Heart right ventricle (tissue), 16 donors: ENCODE measurements at regions not wholly inside any gene's neighbourhood (a gene's known extent, or its start where the extent isn't known, plus 50 kb on each side); places are given as distances from the start of the nearest gene placed in this dataset.
"Not testable (repeated sequence)": the region's sequence is repeated elsewhere in the genome, so short reads cannot be mapped to it uniquely, and the experiment has no call there.

Source experiments
- ATAC-seq, 8 donors: fragments of 200-7000 bp; cut with Tn5 transposase; one replicate each; pipeline ENCODE4 v1.9.1; 2020; ENCODE audit warnings: mild to moderate bottlenecking in 8 of 8, moderate library complexity in 8 of 8, moderate number of reproducible peaks in 1 of 8
- DNase-seq, 2 donors: peaks; one replicate each; pipeline ENCODE4 v3.0.0-alpha.2; 2020
- H3K27ac ChIP-seq, 10 donors: fragments of 200-600 bp; sonication (generic) in 2 of 10; one replicate each; pipeline versions ENCODE4 v1.5.0 to v1.8.0; 2020 to 2022; ENCODE audit warnings: mild to moderate bottlenecking in 3 of 10
- H3K27me3 ChIP-seq, 7 donors: fragments of 200-600 bp; one replicate each; pipeline ENCODE4 v1.8.0; 2021 to 2022; ENCODE audit warnings: mild to moderate bottlenecking in 2 of 7
- H3K36me3 ChIP-seq, 9 donors: fragments of 200-600 bp; sonication (generic) in 1 of 9; one replicate each; pipeline versions ENCODE4 v1.5.0 to v1.8.0; 2020 to 2022; ENCODE audit warnings: mild to moderate bottlenecking in 2 of 9
- H3K4me1 ChIP-seq, 9 donors: fragments of 200-600 bp; sonication (generic) in 1 of 9; one replicate each; pipeline versions ENCODE4 v1.5.0 to v1.8.0; 2020 to 2022; ENCODE audit warnings: mild to moderate bottlenecking in 4 of 9
- H3K4me3 ChIP-seq, 10 donors: fragments of 200-600 bp; sonication (generic) in 2 of 10; one replicate each; pipeline versions ENCODE4 v1.5.0 to v1.8.0; 2020 to 2022; ENCODE audit warnings: mild to moderate bottlenecking in 7 of 10, moderate library complexity in 2 of 10
- H3K9me3 ChIP-seq, 11 donors: fragments of 200-600 bp in 10 of 11; sonication (generic) in 2 of 11; one replicate each; pipeline versions ENCODE4 v1.5.0 to v1.8.0; 2013 to 2022; ENCODE audit warnings: mild to moderate bottlenecking in 2 of 11, control low read depth in 1 of 11, moderate library complexity in 1 of 11
- CTCF ChIP-seq, 9 donors: fragments of 200-600 bp; sonication (generic) in 2 of 9; IDR thresholded peaks; one replicate each; pipeline versions ENCODE4 v1.5.0 to v1.8.0; 2021 to 2022; ENCODE audit warnings: antibody characterized with exemption in 9 of 9, mild to moderate bottlenecking in 5 of 9, moderate library complexity in 1 of 9
- whole genome bisulfite sequencing, 2 donors: extraction: QIAGEN DNeasy Blood & Tissue Kit; methylation state at CpG; one replicate each; pipeline ENCODE4 v1.1.7; 2013; ENCODE audit warnings: inconsistent platforms in 1 of 2; 5-methylcytosine and 5-hydroxymethylcytosine counted together
- intact Hi-C, 10 donors: fragments of 100-400 bp; cut with DNase I; formaldehyde crosslinking; loops; one replicate each; pipeline versions ENCODE4 v1.11.1 to v1.14.2; 2022
- donor health status: Arrhythmogenic right ventricular cardiomyopathy.
- donor health status: ischemic (EF 13 %, LVEDD 7.1; RV severe dilation, severe dysfunction).
- donor health status: healthy with polysubstance abuse.
- donor health status: DM: no; HTN: yes; CAD: no.
- donor health status: DM: no; HTN: no; CAD: no.
- donor health status: ischemic (EF 25% LVEDD 6.9; RV normal size, moderate dysfunction).
- donor health status: ischemic (EF 25% LVEDD 5.7; RV mildly dilated, moderate dysfunction).
- donor health status: healthy.
- donor health status: DM: yes; HTN: yes; CAD: no.
- donor health status: Ischemic cardiomyopathy.
- donor health status: ischemic (EF 35%, LVEDD 5.7; RV mildly dilated, moderate dysfunction).
- donor health status: nonischemic (EF 11% LVEDD 7.7; RV severe dilation, severe dysfunction).
- donor health status: DM: yes; HTN: yes; CAD: no.
- donor health status: PGD.
- donor health status: ischemic (EF 29% LVEDD 5.4; RV normal size, mild dysfunction).
- donor health status: nonischemic (EF 23%, LVEDD 6.1; RV moderate dilation, normal function).

- H3K27me3 ChIP-seq, result no peaks in the 10 kb centered on the region
- TF ChIP-seq CTCF (IDR thresholded peaks at IDR 0.05), result no peak
- H3K9me3 ChIP-seq, result peaks cover 0 to 14% (median 0%) of the 10 kb centered on the region in 11 donors
- H3K4me3 ChIP-seq, result no peak overlapping the region
- 45 to 49% methylated on average over 6 of the region's 6 CpGs for WGBS, 2 donors
- intact Hi-C loops, result no loop called here
- H3K27ac ChIP-seq, result no peak overlapping the region
- DNase-seq, result no peak
- H3K36me3 ChIP-seq, result no peaks in the 10 kb centered on the region
- no peak for ATAC-seq
- H3K4me1 ChIP-seq, result no peaks in the 10 kb centered on the region
Measured at GRCh38 chr6:67431076-67431475, 1204.0 kb upstream of the ADGRB3 start.

GRCh38 chr6:67426686-67427085 is 1208.4 kb upstream of the ADGRB3 start:
- peaks cover 0 to 45% (median 0%) of the 10 kb centered on the region in 11 donors for H3K9me3 ChIP-seq
- not testable (repeated sequence) for H3K36me3 ChIP-seq, H3K27ac ChIP-seq, DNase-seq, H3K4me1 ChIP-seq, H3K4me3 ChIP-seq, ATAC-seq, H3K27me3 ChIP-seq
- 72 to 77% methylated on average over 4 of the region's 4 CpGs for WGBS, 2 donors
- intact Hi-C loops, result loop anchor here in 1 of 10 donors (5.0 kb wide), 1 partner anchor 1266 kb away; no protein-coding TSS in a partner anchor

GRCh38 chr6:67412035-67412434 is 1223.0 kb upstream of the ADGRB3 start:
- TF ChIP-seq CTCF (IDR thresholded peaks at IDR 0.05), result no peak
- DNase-seq, result no peak
- Histone ChIP-seq H3K9me3 (peaks cover 0 to 6% (median 0%) of the 10 kb centered on the region in 11 donors), H3K27me3 (no peaks in the 10 kb centered on the region), H3K4me3 (no peak overlapping the region), H3K36me3 (no peaks in the 10 kb centered on the region), H3K27ac (no peak overlapping the region), H3K4me1 (no peaks in the 10 kb centered on the region)
- WGBS, 2 donors, result 73 to 74% methylated on average over 3 of the region's 3 CpGs
- ATAC-seq, result no peak
- intact Hi-C loops, result no loop called here

GRCh38 chr6:67411036-67411435 is 1224.0 kb upstream of the ADGRB3 start:
- Histone ChIP-seq H3K27ac (no peak overlapping the region), H3K4me1 (no peaks in the 10 kb centered on the region), H3K9me3 (no peaks in the 10 kb centered on the region), H3K4me3 (no peak overlapping the region), H3K27me3 (no peaks in the 10 kb centered on the region), H3K36me3 (no peaks in the 10 kb centered on the region)
- WGBS, 2 donors, result 38 to 68% methylated on average over 1 of the region's 1 CpG
- intact Hi-C loops, result no loop called here
- ATAC-seq (no peak), DNase-seq (no peak)
- TF ChIP-seq CTCF (IDR thresholded peaks at IDR 0.05), result no peak

GRCh38 chr6:67394254-67394653 is 1240.8 kb upstream of the ADGRB3 start:
- intact Hi-C loops, result no loop called here
- DNase-seq (no peak), ATAC-seq (no peak)
- 38 to 47% methylated on average over 2 of the region's 2 CpGs for WGBS, 2 donors
- Histone ChIP-seq H3K4me1 (no peaks in the 10 kb centered on the region), H3K36me3 (no peaks in the 10 kb centered on the region), H3K27me3 (no peaks in the 10 kb centered on the region), H3K27ac (no peak overlapping the region), H3K4me3 (no peak overlapping the region), H3K9me3 (peaks cover 0 to 12% (median 0%) of the 10 kb centered on the region in 11 donors)
- TF ChIP-seq CTCF (IDR thresholded peaks at IDR 0.05), result no peak
